ENCODE measurements at regions not wholly inside any gene's neighbourhood (a gene's known extent, or its start where the extent isn't known, plus 50 kb on each side); places are given as distances from the start of the nearest gene placed in this dataset.

DNA sequence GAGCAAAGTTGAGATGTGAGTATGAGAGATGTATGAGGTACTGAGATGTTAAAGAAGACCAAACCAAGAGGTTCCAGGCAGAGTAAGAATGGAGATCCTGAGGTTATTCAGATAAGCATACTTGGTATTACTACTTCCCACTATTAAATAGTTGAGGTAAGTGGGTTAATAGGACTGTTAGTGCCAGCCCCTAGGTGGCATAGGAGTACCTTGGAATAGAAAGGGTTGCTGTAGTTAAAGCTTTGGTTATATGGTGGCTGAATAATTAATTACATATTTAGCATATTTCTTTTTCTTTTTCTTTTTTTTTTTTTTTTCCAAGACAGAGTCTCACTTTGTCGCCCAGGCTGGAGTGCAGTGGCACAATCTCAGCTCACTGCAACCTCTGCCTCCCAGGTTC lies 397.9 kb upstream of the TMPRSS15 start:
- no peaks in the 10 kb centered on the region for H3K36me3 ChIP-seq (ENCODE audit: low read depth, missing control alignments)
- no peaks in the 10 kb centered on the region for H3K9me3 ChIP-seq
- no peak for DNase-seq
- no peaks in the 10 kb centered on the region for H3K27me3 ChIP-seq
- no peaks in the 10 kb centered on the region for H3K4me1 ChIP-seq
- 86 to 93% methylated on average over 1 of the region's 1 CpG for WGBS, 2 donors
- no peak overlapping the region for H3K4me3 ChIP-seq
- intact Hi-C loops (cut with DNase I; ENCODE audit: low total_unique reads): no loop called here
- no peak overlapping the region for H3K27ac ChIP-seq
- TF ChIP-seq POLR2A (IDR thresholded peaks at IDR 0.05): no peak
- TF ChIP-seq, protein P1, sequence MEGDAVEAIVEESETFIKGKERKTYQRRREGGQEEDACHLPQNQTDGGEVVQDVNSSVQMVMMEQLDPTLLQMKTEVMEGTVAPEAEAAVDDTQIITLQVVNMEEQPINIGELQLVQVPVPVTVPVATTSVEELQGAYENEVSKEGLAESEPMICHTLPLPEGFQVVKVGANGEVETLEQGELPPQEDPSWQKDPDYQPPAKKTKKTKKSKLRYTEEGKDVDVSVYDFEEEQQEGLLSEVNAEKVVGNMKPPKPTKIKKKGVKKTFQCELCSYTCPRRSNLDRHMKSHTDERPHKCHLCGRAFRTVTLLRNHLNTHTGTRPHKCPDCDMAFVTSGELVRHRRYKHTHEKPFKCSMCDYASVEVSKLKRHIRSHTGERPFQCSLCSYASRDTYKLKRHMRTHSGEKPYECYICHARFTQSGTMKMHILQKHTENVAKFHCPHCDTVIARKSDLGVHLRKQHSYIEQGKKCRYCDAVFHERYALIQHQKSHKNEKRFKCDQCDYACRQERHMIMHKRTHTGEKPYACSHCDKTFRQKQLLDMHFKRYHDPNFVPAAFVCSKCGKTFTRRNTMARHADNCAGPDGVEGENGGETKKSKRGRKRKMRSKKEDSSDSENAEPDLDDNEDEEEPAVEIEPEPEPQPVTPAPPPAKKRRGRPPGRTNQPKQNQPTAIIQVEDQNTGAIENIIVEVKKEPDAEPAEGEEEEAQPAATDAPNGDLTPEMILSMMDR (IDR thresholded peaks at IDR 0.05): no peak

DNA sequence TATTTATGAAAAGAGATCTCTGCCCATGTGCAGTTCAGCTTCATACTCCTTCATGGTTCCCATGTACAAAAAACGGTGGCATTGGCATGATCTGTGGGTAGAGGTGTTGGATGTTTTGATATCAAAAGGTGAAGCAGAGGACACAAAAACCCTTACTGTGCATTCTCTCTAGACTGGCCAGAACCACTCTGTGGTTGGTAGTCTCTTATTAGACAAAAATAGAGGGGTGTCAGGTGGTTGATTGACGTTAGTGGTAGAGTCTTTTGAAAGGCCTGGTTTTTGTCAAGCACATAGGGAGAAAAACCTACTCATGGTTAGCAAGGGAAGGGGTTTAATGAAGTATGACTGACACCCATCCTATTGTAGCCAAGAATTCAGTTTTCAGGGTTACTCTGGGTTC lies 400.0 kb upstream of the TMPRSS15 start:
- no peak for TF ChIP-seq POLR2A (IDR thresholded peaks at IDR 0.05)
- TF ChIP-seq, protein P1 (IDR thresholded peaks at IDR 0.05): no peak
- H3K4me3 ChIP-seq: no peak overlapping the region
- DNase-seq: no peak
- no peaks in the 10 kb centered on the region for H3K4me1 ChIP-seq
- intact Hi-C loops (cut with DNase I; ENCODE audit: low total_unique reads): no loop called here
- no peaks in the 10 kb centered on the region for H3K9me3 ChIP-seq
- no peak overlapping the region for H3K27ac ChIP-seq
- no peaks in the 10 kb centered on the region for H3K36me3 ChIP-seq (ENCODE audit: low read depth, missing control alignments)
- 86 to 91% methylated on average over 2 of the region's 2 CpGs for WGBS, 2 donors
- no peaks in the 10 kb centered on the region for H3K27me3 ChIP-seq

DNA sequence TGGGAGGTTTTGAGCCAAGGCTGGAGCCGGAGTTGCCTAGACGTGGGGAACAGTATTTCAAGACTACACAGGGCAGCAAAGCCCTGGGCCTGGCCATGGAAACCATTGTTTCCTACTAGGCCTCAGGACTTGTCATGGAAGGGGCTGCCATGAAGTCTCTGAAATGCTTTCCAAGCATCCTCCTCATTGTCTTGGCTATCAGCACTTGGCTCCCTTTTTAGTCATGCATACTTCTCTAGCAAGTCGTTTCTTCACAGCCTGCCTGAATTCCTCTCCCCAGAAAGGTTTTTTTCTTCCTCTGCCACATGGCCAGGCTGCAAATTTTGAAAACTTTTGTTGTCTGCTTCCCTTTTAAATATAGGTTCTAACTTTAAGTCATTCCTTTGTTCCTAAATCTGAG lies 406.6 kb upstream of the TMPRSS15 start:
- TF ChIP-seq POLR2A (IDR thresholded peaks at IDR 0.05): no peak
- TF ChIP-seq, protein P1 (IDR thresholded peaks at IDR 0.05): no peak
- 38 to 81% methylated on average over 1 to 3 of the region's 3 CpGs for WGBS, 2 donors
- no peak for DNase-seq
- H3K27me3 ChIP-seq: no peaks in the 10 kb centered on the region
- no peaks in the 10 kb centered on the region for H3K36me3 ChIP-seq (ENCODE audit: low read depth, missing control alignments)
- no peak overlapping the region for H3K4me3 ChIP-seq
- H3K4me1 ChIP-seq: no peaks in the 10 kb centered on the region
- intact Hi-C loops (cut with DNase I; ENCODE audit: low total_unique reads): no loop called here
- no peak overlapping the region for H3K27ac ChIP-seq
- no peaks in the 10 kb centered on the region for H3K9me3 ChIP-seq

DNA sequence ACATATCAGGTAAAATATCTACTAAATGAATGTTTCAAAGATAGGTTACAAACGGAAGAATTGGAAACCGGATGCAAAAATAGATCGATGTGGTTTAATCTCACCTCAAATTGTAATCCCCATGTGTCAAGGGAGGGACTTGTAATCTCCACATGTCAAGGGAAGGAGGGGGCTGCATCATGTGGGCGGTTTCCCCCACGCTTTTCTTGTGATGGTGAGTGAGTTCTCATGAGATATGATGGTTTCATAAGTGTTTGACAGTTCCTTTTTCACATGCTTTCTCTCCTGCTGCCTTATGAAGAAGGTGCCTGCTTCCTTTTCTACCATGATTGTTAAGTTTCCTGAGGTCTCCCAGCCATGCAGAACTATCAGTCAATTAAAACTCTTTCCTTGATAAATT lies 408.7 kb upstream of the TMPRSS15 start:
- no peak for TF ChIP-seq POLR2A (IDR thresholded peaks at IDR 0.05)
- TF ChIP-seq, protein P1 (IDR thresholded peaks at IDR 0.05): no peak
- no peaks in the 10 kb centered on the region for H3K36me3 ChIP-seq (ENCODE audit: low read depth, missing control alignments)
- H3K9me3 ChIP-seq: no peaks in the 10 kb centered on the region
- intact Hi-C loops (cut with DNase I; ENCODE audit: low total_unique reads): no loop called here
- WGBS, 2 donors: 77 to 86% methylated on average over 5 of the region's 5 CpGs
- no peak for DNase-seq
- no peak overlapping the region for H3K4me3 ChIP-seq
- no peaks in the 10 kb centered on the region for H3K27me3 ChIP-seq
- no peaks in the 10 kb centered on the region for H3K4me1 ChIP-seq
- H3K27ac ChIP-seq: no peak overlapping the region

DNA sequence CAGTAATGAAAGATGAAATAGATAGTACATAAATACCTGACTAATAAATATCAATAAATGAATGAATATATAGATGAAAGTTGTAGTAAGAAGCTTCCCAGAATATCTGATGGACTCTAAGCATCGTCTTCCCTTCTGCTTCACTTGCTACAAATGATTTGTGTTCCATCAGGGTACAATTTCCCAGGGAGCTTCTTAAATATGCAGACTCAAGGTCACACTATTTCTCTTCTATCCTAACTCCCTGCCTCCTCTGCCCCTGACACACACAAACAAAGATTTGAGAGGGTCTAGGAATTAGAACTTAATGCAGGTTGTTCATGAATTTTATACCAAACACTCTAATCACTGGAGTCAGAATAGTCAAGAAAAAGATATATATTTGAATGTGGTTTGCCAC lies 415.9 kb upstream of the TMPRSS15 start:
- no peak for DNase-seq
- no peaks in the 10 kb centered on the region for H3K4me1 ChIP-seq
- WGBS, 2 donors: 26 to 45% methylated on average over 1 of the region's 1 CpG
- no peak overlapping the region for H3K4me3 ChIP-seq
- H3K27me3 ChIP-seq: no peaks in the 10 kb centered on the region
- H3K36me3 ChIP-seq (ENCODE audit: low read depth, missing control alignments): no peaks in the 10 kb centered on the region
- intact Hi-C loops (cut with DNase I; ENCODE audit: low total_unique reads): no loop called here
- no peaks in the 10 kb centered on the region for H3K9me3 ChIP-seq
- TF ChIP-seq, protein P1 (IDR thresholded peaks at IDR 0.05): no peak
- TF ChIP-seq POLR2A (IDR thresholded peaks at IDR 0.05): no peak
- H3K27ac ChIP-seq: no peak overlapping the region
